ENCODE measurements at regions not wholly inside any gene's neighbourhood (a gene's known extent, or its start where the extent isn't known, plus 50 kb on each side); places are given as distances from the start of the nearest gene placed in this dataset.

DNA sequence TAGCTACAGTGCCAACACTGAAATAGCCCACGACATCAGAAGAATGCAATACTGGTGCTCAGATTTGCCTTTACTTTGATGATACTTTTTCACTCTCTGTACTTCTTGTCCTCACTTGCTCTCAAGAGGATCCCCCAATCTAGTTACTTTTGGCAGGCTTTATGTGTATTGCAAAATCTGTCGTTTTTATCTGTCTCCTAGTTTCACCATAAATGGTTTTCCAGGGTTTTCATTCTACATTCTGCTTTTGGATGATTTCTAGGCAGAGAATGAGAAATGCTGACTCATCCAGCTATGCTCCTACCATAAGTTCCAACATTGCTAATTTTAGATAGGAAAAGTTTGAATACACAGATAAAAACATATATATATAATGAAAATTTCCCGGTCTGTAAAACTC, 659.5 kb upstream of the NRG3 start:
- no peak for TF ChIP-seq EZH2 (IDR thresholded peaks at IDR 0.05; ENCODE audit: borderline replicate concordance, low read length)
- TF ChIP-seq, protein P1, sequence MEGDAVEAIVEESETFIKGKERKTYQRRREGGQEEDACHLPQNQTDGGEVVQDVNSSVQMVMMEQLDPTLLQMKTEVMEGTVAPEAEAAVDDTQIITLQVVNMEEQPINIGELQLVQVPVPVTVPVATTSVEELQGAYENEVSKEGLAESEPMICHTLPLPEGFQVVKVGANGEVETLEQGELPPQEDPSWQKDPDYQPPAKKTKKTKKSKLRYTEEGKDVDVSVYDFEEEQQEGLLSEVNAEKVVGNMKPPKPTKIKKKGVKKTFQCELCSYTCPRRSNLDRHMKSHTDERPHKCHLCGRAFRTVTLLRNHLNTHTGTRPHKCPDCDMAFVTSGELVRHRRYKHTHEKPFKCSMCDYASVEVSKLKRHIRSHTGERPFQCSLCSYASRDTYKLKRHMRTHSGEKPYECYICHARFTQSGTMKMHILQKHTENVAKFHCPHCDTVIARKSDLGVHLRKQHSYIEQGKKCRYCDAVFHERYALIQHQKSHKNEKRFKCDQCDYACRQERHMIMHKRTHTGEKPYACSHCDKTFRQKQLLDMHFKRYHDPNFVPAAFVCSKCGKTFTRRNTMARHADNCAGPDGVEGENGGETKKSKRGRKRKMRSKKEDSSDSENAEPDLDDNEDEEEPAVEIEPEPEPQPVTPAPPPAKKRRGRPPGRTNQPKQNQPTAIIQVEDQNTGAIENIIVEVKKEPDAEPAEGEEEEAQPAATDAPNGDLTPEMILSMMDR (IDR thresholded peaks at IDR 0.05; ENCODE audit: low read length): no peak
